ENCODE measurements at regions not wholly inside any gene's neighbourhood (a gene's known extent, or its start where the extent isn't known, plus 50 kb on each side); places are given as distances from the start of the nearest gene placed in this dataset.

- DNase-seq, result no peak
Measured at GRCh38 chr12:30874455-30875321, 51.9 kb upstream of the TSPAN11 start.

GRCh38 chr12:30870491-30871265 is 55.9 kb upstream of the TSPAN11 start:
- Histone ChIP-seq H3K27me3 (peaks cover 0 to 3% of the 10 kb centered on the region in 2 donors), H3K27ac (no peak overlapping the region), H3K4me1 (no peaks in the 10 kb centered on the region), H3K36me3 (no peaks in the 10 kb centered on the region), H3K9me3 (no peaks in the 10 kb centered on the region), H3K4me3 (no peak overlapping the region)
- intact Hi-C loops (cut with DNase I; ENCODE audit: low total_unique reads), result no loop called here
- TF ChIP-seq CTCF (IDR thresholded peaks at IDR 0.05), result no peak
- DNase-seq, result no peak

More at GRCh38 chr12:30874455-30875321, 51.9 kb upstream of the TSPAN11 start:
- H3K4me1 ChIP-seq, result no peaks in the 10 kb centered on the region
- H3K36me3 ChIP-seq, result no peaks in the 10 kb centered on the region
- no peak overlapping the region for H3K4me3 ChIP-seq
- H3K27me3 ChIP-seq, result peaks cover 0 to 3% of the 10 kb centered on the region in 2 donors
- H3K9me3 ChIP-seq, result no peaks in the 10 kb centered on the region
- no peak for TF ChIP-seq CTCF (IDR thresholded peaks at IDR 0.05)
- intact Hi-C loops (cut with DNase I; ENCODE audit: low total_unique reads), result no loop called here
- no peak overlapping the region for H3K27ac ChIP-seq

- DNase-seq, result no peak
- Histone ChIP-seq H3K4me1 (no peaks in the 10 kb centered on the region), H3K27me3 (no peaks in the 10 kb centered on the region), H3K4me3 (no peak overlapping the region), H3K9me3 (no peaks in the 10 kb centered on the region), H3K27ac (no peak overlapping the region), H3K36me3 (no peaks in the 10 kb centered on the region)
- intact Hi-C loops (cut with DNase I; ENCODE audit: low total_unique reads), result no loop called here
- no peak for TF ChIP-seq CTCF (IDR thresholded peaks at IDR 0.05)
Measured at GRCh38 chr12:30867415-30867814, 59.1 kb upstream of the TSPAN11 start.

GRCh38 chr12:30866256-30866655 is 60.3 kb upstream of the TSPAN11 start:
- intact Hi-C loops (cut with DNase I; ENCODE audit: low total_unique reads), result no loop called here
- H3K4me3 ChIP-seq, result no peak overlapping the region
- no peak overlapping the region for H3K27ac ChIP-seq
- no peaks in the 10 kb centered on the region for H3K27me3 ChIP-seq
- no peak for DNase-seq
- H3K36me3 ChIP-seq, result no peaks in the 10 kb centered on the region
- H3K4me1 ChIP-seq, result no peaks in the 10 kb centered on the region
- no peak for TF ChIP-seq CTCF (IDR thresholded peaks at IDR 0.05)
- no peaks in the 10 kb centered on the region for H3K9me3 ChIP-seq

GRCh38 chr12:30863839-30864238 is 62.7 kb upstream of the TSPAN11 start:
- no peaks in the 10 kb centered on the region for H3K36me3 ChIP-seq

More at GRCh38 chr12:30863839-30864238, 62.7 kb upstream of the TSPAN11 start:
- no peaks in the 10 kb centered on the region for H3K4me1 ChIP-seq
- H3K27ac ChIP-seq, result no peak overlapping the region
- DNase-seq, result no peak
- no peak overlapping the region for H3K4me3 ChIP-seq
- intact Hi-C loops (cut with DNase I; ENCODE audit: low total_unique reads), result no loop called here
- no peak for TF ChIP-seq CTCF (IDR thresholded peaks at IDR 0.05)
- no peaks in the 10 kb centered on the region for H3K9me3 ChIP-seq
- no peaks in the 10 kb centered on the region for H3K27me3 ChIP-seq

All from tibial artery (tissue), 4 donors.